Neural cell (in vitro differentiated cells): ENCODE measurements at regions not wholly inside any gene's neighbourhood (a gene's known extent, or its start where the extent isn't known, plus 50 kb on each side); places are given as distances from the start of the nearest gene placed in this dataset.

Experiments used
- H2AFZ ChIP-seq: fragments of 200-600, 300-800 bp; sonication (generic), shearing (Covaris generic); 2 replicates; pipeline ENCODE4 v1.6.0; 2014; ENCODE audit warnings: low read depth, mild to moderate bottlenecking, antibody characterized with exemption, low read length, moderate library complexity
- H3F3A ChIP-seq: fragments of 200-600 bp; shearing (Covaris generic); 2 replicates; pipeline ENCODE4 v1.6.1; 2016; ENCODE audit warnings: mild to moderate bottlenecking, moderate library complexity, mixed read lengths, antibody characterized with exemption, low read length; ENCODE audit not compliant: insufficient read depth, poor library complexity, severe bottlenecking
- H3K27ac ChIP-seq: fragments of 200-600, 300-800 bp; sonication (generic), shearing (Covaris generic); 2 replicates; pipeline ENCODE4 v1.5.1; 2014; ENCODE audit warnings: mild to moderate bottlenecking, low read length, moderate library complexity
- H3K27me3 ChIP-seq: fragments of 300-800, 200-600 bp; sonication (generic), shearing (Covaris generic); 2 replicates; pipeline ENCODE4 v1.6.0; 2014; ENCODE audit warnings: mild to moderate bottlenecking, low read depth, low read length, moderate library complexity; ENCODE audit not compliant: insufficient read depth
- H3K36me3 ChIP-seq: fragments of 300-800, 200-600 bp; sonication (generic), shearing (Covaris generic); 2 replicates; pipeline ENCODE4 v1.5.1; 2014; ENCODE audit warnings: mild to moderate bottlenecking, antibody characterized with exemption, low read length, moderate library complexity; ENCODE audit not compliant: insufficient read depth
- H3K4me2 ChIP-seq: fragments of 300-800, 200-600 bp; sonication (generic), shearing (Covaris generic); 2 replicates; pipeline ENCODE4 v1.6.0; 2014; ENCODE audit warnings: mild to moderate bottlenecking, low read length
- H3K4me3 ChIP-seq: fragments of 300-800, 200-600 bp; sonication (generic), shearing (Covaris generic); 2 replicates; pipeline ENCODE4 v1.5.1; 2014; ENCODE audit warnings: mild to moderate bottlenecking, low read length, moderate library complexity
- H3K79me2 ChIP-seq: fragments of 200-600 bp; shearing (Covaris generic); replicated peaks from 2 replicates; pipeline ENCODE4 v1.6.0; 2014; ENCODE audit warnings: mild to moderate bottlenecking, low read length, moderate library complexity; ENCODE audit not compliant: insufficient read depth
- H3K9ac ChIP-seq: fragments of 300-800, 200-600 bp; sonication (generic), shearing (Covaris generic); 2 replicates; pipeline ENCODE4 v1.6.1; 2016; ENCODE audit warnings: mild to moderate bottlenecking, low read length, mixed read lengths
- H3K9me2 ChIP-seq: fragments of 200-600 bp; shearing (Covaris generic); 2 replicates; pipeline ENCODE4 v1.6.1; 2016; ENCODE audit warnings: mild to moderate bottlenecking, low read length, mixed read lengths; ENCODE audit not compliant: insufficient read depth
- H3K9me3 ChIP-seq: fragments of 200-600, 300-800 bp; sonication (generic), shearing (Covaris generic); 2 replicates; pipeline ENCODE4 v1.6.1; 2016; ENCODE audit warnings: mild to moderate bottlenecking, mixed run types, low read length, moderate library complexity, mixed read lengths
- H4K20me1 ChIP-seq: fragments of 200-600 bp; shearing (Covaris generic); 2 replicates; pipeline ENCODE4 v1.6.1; 2016; ENCODE audit warnings: mild to moderate bottlenecking, mixed run types; ENCODE audit not compliant: insufficient read depth
- EP300 ChIP-seq: fragments of 450-650 bp; conservative IDR thresholded peaks from 2 replicates; pipeline ENCODE4 v1.6.1; 2014; ENCODE audit warnings: antibody characterized with exemption, mild to moderate bottlenecking, moderate library complexity; ENCODE audit not compliant: poor library complexity, severe bottlenecking
- EZH2 ChIP-seq: fragments of 200-600, 300-800 bp; shearing (Covaris generic), sonication (generic); IDR thresholded peaks from 2 replicates; pipeline ENCODE4 v1.6.1; 2014; ENCODE audit warnings: antibody characterized with exemption, low read length, borderline replicate concordance, mild to moderate bottlenecking; ENCODE audit not compliant: insufficient read depth, poor library complexity, severe bottlenecking
- MXI1 ChIP-seq: fragments of 450-650 bp; conservative IDR thresholded peaks from 2 replicates; pipeline ENCODE4 v1.6.1; 2014; ENCODE audit warnings: antibody characterized with exemption, mild to moderate bottlenecking; ENCODE audit not compliant: poor library complexity, severe bottlenecking
- POLR2AphosphoS5 ChIP-seq: IDR thresholded peaks from 2 replicates; pipeline ENCODE4 v1.6.1; 2012
- RAD21 ChIP-seq: fragments of 450-650 bp; conservative IDR thresholded peaks from 2 replicates; pipeline ENCODE4 v1.6.1; 2014; ENCODE audit warnings: antibody characterized with exemption, mild to moderate bottlenecking, moderate library complexity
- SMC3 ChIP-seq: fragments of 450-650 bp; conservative IDR thresholded peaks from 2 replicates; pipeline ENCODE4 v1.6.1; 2014; ENCODE audit warnings: antibody characterized with exemption, mild to moderate bottlenecking, moderate library complexity; ENCODE audit not compliant: poor library complexity
- TAF1 ChIP-seq: IDR thresholded peaks from 2 replicates; pipeline ENCODE4 v1.6.1; 2012; ENCODE audit warnings: low read depth
- TF ChIP-seq, protein P1 (sequence below): fragments of 450-650 bp; IDR thresholded peaks from 2 replicates; pipeline ENCODE4 v1.5.1; 2014; ENCODE audit warnings: antibody characterized with exemption, mild to moderate bottlenecking, moderate library complexity; ENCODE audit not compliant: poor library complexity, severe bottlenecking
- TF ChIP-seq, protein P2 (sequence below): IDR thresholded peaks from 2 replicates; pipeline ENCODE4 v1.6.1; 2012; ENCODE audit warnings: borderline replicate concordance

GRCh38 chr1:70778934-70779333 lies 268.7 kb downstream of the PTGER3 start:
- Histone ChIP-seq H3K79me2 (no peaks in the 10 kb centered on the region), H3K4me2 (no peak overlapping the region), H4K20me1 (no peaks in the 10 kb centered on the region), H3K9me2 (no peaks in the 10 kb centered on the region), H2AFZ (no peak overlapping the region), H3K9me3 (no peaks in the 10 kb centered on the region), H3K9ac (no peak overlapping the region), H3F3A (no peaks in the 10 kb centered on the region), H3K27ac (no peak overlapping the region), H3K36me3 (no peaks in the 10 kb centered on the region), H3K27me3 (no peaks in the 10 kb centered on the region), H3K4me3 (no peak overlapping the region)
- TF ChIP-seq MXI1 (no peak), RAD21 (no peak), SMC3 (no peak), EP300 (no peak), POLR2AphosphoS5 (no peak), EZH2 (no peak), TAF1 (no peak)
- TF ChIP-seq, protein P1, sequence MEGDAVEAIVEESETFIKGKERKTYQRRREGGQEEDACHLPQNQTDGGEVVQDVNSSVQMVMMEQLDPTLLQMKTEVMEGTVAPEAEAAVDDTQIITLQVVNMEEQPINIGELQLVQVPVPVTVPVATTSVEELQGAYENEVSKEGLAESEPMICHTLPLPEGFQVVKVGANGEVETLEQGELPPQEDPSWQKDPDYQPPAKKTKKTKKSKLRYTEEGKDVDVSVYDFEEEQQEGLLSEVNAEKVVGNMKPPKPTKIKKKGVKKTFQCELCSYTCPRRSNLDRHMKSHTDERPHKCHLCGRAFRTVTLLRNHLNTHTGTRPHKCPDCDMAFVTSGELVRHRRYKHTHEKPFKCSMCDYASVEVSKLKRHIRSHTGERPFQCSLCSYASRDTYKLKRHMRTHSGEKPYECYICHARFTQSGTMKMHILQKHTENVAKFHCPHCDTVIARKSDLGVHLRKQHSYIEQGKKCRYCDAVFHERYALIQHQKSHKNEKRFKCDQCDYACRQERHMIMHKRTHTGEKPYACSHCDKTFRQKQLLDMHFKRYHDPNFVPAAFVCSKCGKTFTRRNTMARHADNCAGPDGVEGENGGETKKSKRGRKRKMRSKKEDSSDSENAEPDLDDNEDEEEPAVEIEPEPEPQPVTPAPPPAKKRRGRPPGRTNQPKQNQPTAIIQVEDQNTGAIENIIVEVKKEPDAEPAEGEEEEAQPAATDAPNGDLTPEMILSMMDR: no peak
- TF ChIP-seq, protein P2, sequence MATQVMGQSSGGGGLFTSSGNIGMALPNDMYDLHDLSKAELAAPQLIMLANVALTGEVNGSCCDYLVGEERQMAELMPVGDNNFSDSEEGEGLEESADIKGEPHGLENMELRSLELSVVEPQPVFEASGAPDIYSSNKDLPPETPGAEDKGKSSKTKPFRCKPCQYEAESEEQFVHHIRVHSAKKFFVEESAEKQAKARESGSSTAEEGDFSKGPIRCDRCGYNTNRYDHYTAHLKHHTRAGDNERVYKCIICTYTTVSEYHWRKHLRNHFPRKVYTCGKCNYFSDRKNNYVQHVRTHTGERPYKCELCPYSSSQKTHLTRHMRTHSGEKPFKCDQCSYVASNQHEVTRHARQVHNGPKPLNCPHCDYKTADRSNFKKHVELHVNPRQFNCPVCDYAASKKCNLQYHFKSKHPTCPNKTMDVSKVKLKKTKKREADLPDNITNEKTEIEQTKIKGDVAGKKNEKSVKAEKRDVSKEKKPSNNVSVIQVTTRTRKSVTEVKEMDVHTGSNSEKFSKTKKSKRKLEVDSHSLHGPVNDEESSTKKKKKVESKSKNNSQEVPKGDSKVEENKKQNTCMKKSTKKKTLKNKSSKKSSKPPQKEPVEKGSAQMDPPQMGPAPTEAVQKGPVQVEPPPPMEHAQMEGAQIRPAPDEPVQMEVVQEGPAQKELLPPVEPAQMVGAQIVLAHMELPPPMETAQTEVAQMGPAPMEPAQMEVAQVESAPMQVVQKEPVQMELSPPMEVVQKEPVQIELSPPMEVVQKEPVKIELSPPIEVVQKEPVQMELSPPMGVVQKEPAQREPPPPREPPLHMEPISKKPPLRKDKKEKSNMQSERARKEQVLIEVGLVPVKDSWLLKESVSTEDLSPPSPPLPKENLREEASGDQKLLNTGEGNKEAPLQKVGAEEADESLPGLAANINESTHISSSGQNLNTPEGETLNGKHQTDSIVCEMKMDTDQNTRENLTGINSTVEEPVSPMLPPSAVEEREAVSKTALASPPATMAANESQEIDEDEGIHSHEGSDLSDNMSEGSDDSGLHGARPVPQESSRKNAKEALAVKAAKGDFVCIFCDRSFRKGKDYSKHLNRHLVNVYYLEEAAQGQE: no peak

GRCh38 chr1:70779571-70779970 lies 268.0 kb downstream of the PTGER3 start:
- TF ChIP-seq, protein P2: no peak
- no peak for TF ChIP-seq EZH2
- TF ChIP-seq, protein P1: no peak
- H3K4me2 ChIP-seq: no peak overlapping the region
- no peaks in the 10 kb centered on the region for H3K9me2 ChIP-seq
- H3K27me3 ChIP-seq: no peaks in the 10 kb centered on the region
- H4K20me1 ChIP-seq: no peaks in the 10 kb centered on the region
- H3K9ac ChIP-seq: no peak overlapping the region
- no peaks in the 10 kb centered on the region for H3K79me2 ChIP-seq
- no peak overlapping the region for H3K27ac ChIP-seq
- H3F3A ChIP-seq: no peaks in the 10 kb centered on the region
- H3K36me3 ChIP-seq: no peaks in the 10 kb centered on the region
- H3K9me3 ChIP-seq: no peaks in the 10 kb centered on the region
- H2AFZ ChIP-seq: no peak overlapping the region
- H3K4me3 ChIP-seq: no peak overlapping the region
